GM20000 (cell line): ENCODE measurements at regions not wholly inside any gene's neighbourhood (a gene's known extent, or its start where the extent isn't known, plus 50 kb on each side); places are given as distances from the start of the nearest gene placed in this dataset.

Experiments used
- DNase-seq: peaks from one replicate; pipeline ENCODE4 v3.0.0; 2012; ENCODE audit warnings: low spot score
- CTCF ChIP-seq: IDR thresholded peaks from 2 replicates; pipeline ENCODE4 v1.5.1; 2012; ENCODE audit warnings: mild to moderate bottlenecking, control low read depth; ENCODE audit errors: extremely low read depth, missing control alignments

DNA sequence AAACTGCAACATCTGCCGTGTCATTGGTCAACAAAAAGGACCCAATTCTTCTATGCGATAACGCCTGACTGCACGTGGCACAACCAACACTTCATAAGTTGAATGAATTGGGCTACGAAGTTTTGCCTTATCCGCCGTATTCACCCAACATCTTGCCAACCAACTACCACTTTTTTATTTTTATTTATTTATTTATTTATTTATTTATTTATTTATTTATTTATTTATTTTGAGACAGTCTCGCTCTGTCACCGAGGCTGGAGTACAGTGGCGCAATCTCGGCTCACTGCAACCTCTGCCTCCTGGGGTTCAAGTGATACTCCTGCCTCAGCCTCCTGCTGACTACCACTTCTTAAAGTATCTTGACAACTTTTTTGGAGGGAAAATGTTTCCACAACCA is 127.4 kb downstream of the RASSF9 start:
- DNase-seq: no peak
- TF ChIP-seq CTCF: no peak

GRCh38 chr12:85711735-85712390 is 124.3 kb downstream of the RASSF9 start:
- no peak for TF ChIP-seq CTCF
- no peak for DNase-seq

- TF ChIP-seq CTCF: no peak
- DNase-seq: no peak
Observed at GRCh38 chr12:85713373-85713772, 122.8 kb downstream of the RASSF9 start.

GRCh38 chr12:85714425-85714824 is 121.8 kb downstream of the RASSF9 start:
- no peak for TF ChIP-seq CTCF
- DNase-seq: no peak

DNA sequence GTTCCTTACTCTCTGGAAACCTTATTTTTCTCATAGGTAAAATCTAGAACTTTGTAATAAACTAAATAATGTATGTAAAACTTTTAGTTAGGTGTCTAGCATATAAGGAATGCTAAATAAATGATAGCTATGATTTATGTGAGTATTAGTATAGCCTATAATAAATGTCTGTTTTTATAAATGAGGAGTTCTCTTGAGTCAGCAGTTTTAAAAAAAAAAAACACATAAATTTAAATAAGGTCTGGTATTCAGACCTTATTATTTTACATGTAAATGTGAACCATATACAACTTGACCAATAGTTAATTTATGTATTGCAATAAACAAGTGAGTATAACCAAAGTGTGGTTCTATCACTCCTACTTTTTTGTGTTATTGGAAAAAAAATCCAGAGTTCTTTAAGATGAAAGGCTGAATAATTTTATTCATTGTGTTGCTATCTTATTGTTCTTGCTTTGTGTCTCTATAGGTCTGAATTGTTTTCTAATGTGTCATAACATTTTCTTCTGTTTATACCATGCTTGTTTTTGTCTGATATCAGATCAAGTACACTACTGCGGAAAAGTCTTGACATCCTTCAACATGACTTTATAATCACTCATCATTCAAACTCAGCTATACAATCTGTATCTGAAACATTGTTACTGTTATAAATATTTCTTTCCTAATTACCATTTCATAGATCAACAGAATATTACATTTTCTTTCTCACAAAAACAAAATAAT is 115.7 kb downstream of the RASSF9 start:
- DNase-seq: no peak
- no peak for TF ChIP-seq CTCF

- no peak for DNase-seq
- no peak for TF ChIP-seq CTCF
Observed at GRCh38 chr12:85725991-85726390, 110.2 kb downstream of the RASSF9 start.

DNA sequence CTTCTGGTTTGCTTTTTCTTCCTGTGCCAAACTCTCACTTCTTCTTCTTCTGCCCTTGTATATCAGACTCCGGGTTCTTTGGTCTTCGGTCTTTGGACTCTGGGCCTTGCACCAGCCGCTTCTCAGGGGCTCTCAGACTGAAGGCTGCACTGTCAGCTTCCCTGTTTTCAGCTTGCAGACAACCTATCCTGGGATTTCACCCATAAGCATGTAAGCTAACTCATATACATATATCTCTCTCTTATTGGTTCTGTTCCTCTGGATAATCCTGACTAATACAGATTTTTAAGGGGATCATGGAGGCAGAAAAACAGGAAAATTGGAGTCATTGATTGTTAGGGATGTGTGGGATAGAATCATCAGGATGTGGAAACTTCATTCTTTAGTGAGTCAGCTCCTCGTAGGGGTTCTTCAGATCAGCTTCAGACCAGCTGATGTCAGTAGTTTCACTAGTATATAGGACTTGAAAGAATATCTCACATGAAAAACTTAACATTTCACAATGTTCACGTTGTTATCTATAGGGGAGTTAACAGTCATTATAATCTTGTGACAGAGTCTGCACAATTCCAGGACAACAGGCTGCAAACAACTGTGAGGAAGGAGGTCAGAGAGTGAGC is 102.9 kb downstream of the RASSF9 start:
- DNase-seq: no peak
- TF ChIP-seq CTCF: no peak
